GM21737 (cell line): ENCODE measurements at regions not wholly inside any gene's neighbourhood (a gene's known extent, or its start where the extent isn't known, plus 50 kb on each side); places are given as distances from the start of the nearest gene placed in this dataset.
"Not testable (repeated sequence)": the region's sequence is repeated elsewhere in the genome, so short reads cannot be mapped to it uniquely, and the experiment has no call there.

ENCODE experiments used
- ATAC-seq: cut with Tn5 transposase; IDR thresholded peaks from one replicate; pipeline ENCODE4 v1.9.1; 2021; ENCODE audit warnings: mild to moderate bottlenecking, moderate library complexity; ENCODE audit not compliant: unreplicated experiment

GRCh38 chr1:172833954-172834353 is 175.1 kb downstream of the FASLG start:
- no peak for ATAC-seq

- no peak for ATAC-seq
Observed at GRCh38 chr1:172834609-172835008, 175.7 kb downstream of the FASLG start.

- ATAC-seq, result no peak
Observed at GRCh38 chr1:172835834-172836233, 176.9 kb downstream of the FASLG start.

- no peak for ATAC-seq
Observed at GRCh38 chr1:172837816-172838679, 179.1 kb downstream of the FASLG start.

- no peak for ATAC-seq
Observed at GRCh38 chr1:172838680-172839313, 179.9 kb downstream of the FASLG start.

GRCh38 chr1:172839639-172840038 is 180.7 kb downstream of the FASLG start:
- not testable (repeated sequence) for ATAC-seq

- ATAC-seq, result no peak
Observed at GRCh38 chr1:172843444-172843843, 184.5 kb downstream of the FASLG start.

- no peak for ATAC-seq
Observed at GRCh38 chr1:172845371-172845770, 186.5 kb downstream of the FASLG start.

- no peak for ATAC-seq
Observed at GRCh38 chr1:172845865-172846264, 187.0 kb downstream of the FASLG start.

GRCh38 chr1:172847814-172848213 is 188.9 kb downstream of the FASLG start:
- not testable (repeated sequence) for ATAC-seq

GRCh38 chr1:172849653-172850052 is 190.8 kb downstream of the FASLG start:
- ATAC-seq, result no peak

- no peak for ATAC-seq
Observed at GRCh38 chr1:172851077-172851476, 192.2 kb downstream of the FASLG start.

- ATAC-seq, result no peak
Observed at GRCh38 chr1:172851856-172852255, 193.0 kb downstream of the FASLG start.

- ATAC-seq, result not testable (repeated sequence)
Observed at GRCh38 chr1:172855983-172856382, 194.8 kb downstream of the TNFSF18 start.

GRCh38 chr1:172863031-172863430 is 187.7 kb downstream of the TNFSF18 start:
- ATAC-seq, result no peak

- no peak for ATAC-seq
Observed at GRCh38 chr1:172867216-172867818, 183.4 kb downstream of the TNFSF18 start.

GRCh38 chr1:172870901-172871606 is 179.7 kb downstream of the TNFSF18 start:
- ATAC-seq, result no peak

GRCh38 chr1:172874950-172875349 is 175.8 kb downstream of the TNFSF18 start:
- no peak for ATAC-seq

- ATAC-seq, result no peak
Observed at GRCh38 chr1:172875892-172876291, 174.8 kb downstream of the TNFSF18 start.

GRCh38 chr1:172882385-172882784 is 168.4 kb downstream of the TNFSF18 start:
- no peak for ATAC-seq

- no peak for ATAC-seq
Observed at GRCh38 chr1:172882791-172883386, 167.9 kb downstream of the TNFSF18 start.
